HCT116 (cell line): ENCODE measurements at regions not wholly inside any gene's neighbourhood (a gene's known extent, or its start where the extent isn't known, plus 50 kb on each side); places are given as distances from the start of the nearest gene placed in this dataset.

Source experiments
- ATAC-seq: fragments of 200-7000 bp; cut with Tn5 transposase; 2 replicates; pipeline ENCODE4 v1.9.1; 2020; ENCODE audit warnings: mild to moderate bottlenecking, moderate library complexity
- BruUV-seq: library from RNA; stranded (reverse); fragments of 400-500 nt; replicated peaks from 2 replicates; lab custom pipeline; 2021; lab: Mats Ljungman, UMichigan
- CTCF ChIA-PET: fragments of 300-600 bp; sonication (Branson Sonifier 250); formaldehyde crosslinking; loops from one replicate; lab custom pipeline; 2021; ENCODE audit warnings: antibody characterized with exemption; lab: Charles Lee
- POLR2A ChIA-PET: fragments of 300-600, 350-600 bp; sonication (Branson Sonifier 250); formaldehyde crosslinking; loops from one replicate; lab custom pipeline; 2021; ENCODE audit warnings: antibody characterized with exemption; lab: Charles Lee
- RAD21 ChIA-PET, 2 experiments: fragments of 300-600 bp; sonication (Branson Sonifier 250); formaldehyde crosslinking; loops; one replicate each; lab custom pipeline; 2023; ENCODE audit warnings: low total read pairs in 2 of 2; ENCODE audit not compliant: uncharacterized antibody in 2 of 2, unreplicated experiment in 2 of 2, low non-redundant PET in 1 of 2; lab: Charles Lee
- DNase-seq: peaks from one replicate; pipeline ENCODE4 v3.0.0-alpha.2; 2010; ENCODE audit warnings: low read depth, low spot score
- H2AFZ ChIP-seq: fragments of 200-600 bp; shearing (Covaris generic), sonication (generic); 2 replicates; pipeline ENCODE4 v1.6.1; 2017; ENCODE audit warnings: low read depth, mixed run types, mixed read lengths, antibody characterized with exemption, low read length; ENCODE audit not compliant: poor library complexity, severe bottlenecking
- H3K27ac ChIP-seq: 2 replicates; pipeline ENCODE4 v1.5.1; 2012; ENCODE audit warnings: low read depth, low read length
- H3K27me3 ChIP-seq: fragments of 200-600 bp; sonication (generic); 2 replicates; pipeline ENCODE4 v1.6.1; 2016; ENCODE audit warnings: mixed run types, low read length, mixed read lengths; ENCODE audit not compliant: insufficient read depth
- H3K36me3 ChIP-seq, 2 experiments: fragments of 200-500 bp in 1 of 2; fragments of 200-600 bp in 1 of 2; sonication (Bioruptor generic) in 1 of 2; sonication (generic) in 1 of 2; 2 replicates each; pipeline versions ENCODE4 v1.5.1 to v1.6.1; 2014 to 2016; ENCODE audit warnings: low read length in 2 of 2, inconsistent platforms in 1 of 2, mixed read lengths in 1 of 2, mixed run types in 1 of 2; ENCODE audit not compliant: insufficient read depth in 2 of 2, control insufficient read depth in 1 of 2
- H3K4me1 ChIP-seq, 2 experiments: fragments of 200-600 bp in 1 of 2; sonication (generic) in 1 of 2; 2 replicates each; pipeline versions ENCODE4 v1.5.1 to v1.6.1; 2012 to 2017; ENCODE audit warnings: low read length in 2 of 2, inconsistent platforms in 1 of 2, mild to moderate bottlenecking in 1 of 2, mixed read lengths in 1 of 2, mixed run types in 1 of 2, moderate library complexity in 1 of 2; ENCODE audit not compliant: insufficient read depth in 2 of 2, control insufficient read depth in 1 of 2
- H3K4me2 ChIP-seq: fragments of 200-600 bp; sonication (generic); 2 replicates; pipeline ENCODE4 v1.6.1; 2017; ENCODE audit warnings: mixed run types, low read length, mixed read lengths
- H3K4me3 ChIP-seq, 2 experiments: fragments of 200-600 bp in 1 of 2; sonication (generic) in 1 of 2; replicated peaks in 1 of 2; 2 replicates each; pipeline ENCODE4 v1.5.1; 2011 to 2016; ENCODE audit warnings: low read length in 2 of 2, control low read depth in 1 of 2, low read depth in 1 of 2, mild to moderate bottlenecking in 1 of 2, mixed read lengths in 1 of 2, mixed run types in 1 of 2
- H3K79me2 ChIP-seq: fragments of 200-600 bp; sonication (generic); 2 replicates; pipeline ENCODE4 v1.6.1; 2017; ENCODE audit warnings: mild to moderate bottlenecking, mixed run types, low read length, moderate library complexity, mixed read lengths; ENCODE audit not compliant: insufficient read depth
- H3K9ac ChIP-seq: fragments of 200-600 bp; sonication (generic); 2 replicates; pipeline ENCODE4 v1.6.1; 2016; ENCODE audit warnings: low read length, mixed read lengths
- H3K9me2 ChIP-seq: fragments of 200-600 bp; sonication (generic), shearing (Covaris generic); 2 replicates; pipeline ENCODE4 v1.6.1; 2017; ENCODE audit warnings: mixed run types, mild to moderate bottlenecking, moderate library complexity; ENCODE audit not compliant: insufficient read depth
- H3K9me3 ChIP-seq, 2 experiments: fragments of 200-500 bp in 1 of 2; fragments of 200-600 bp in 1 of 2; sonication (Bioruptor generic) in 1 of 2; sonication (generic) in 1 of 2; 2 replicates each; pipeline ENCODE4 v1.6.1; 2014 to 2017; ENCODE audit warnings: low read length in 2 of 2, mixed read lengths in 2 of 2, inconsistent platforms in 1 of 2, low read depth in 1 of 2, mild to moderate bottlenecking in 1 of 2, mixed run types in 1 of 2, moderate library complexity in 1 of 2; ENCODE audit not compliant: control insufficient read depth in 1 of 2, insufficient read depth in 1 of 2
- H4K20me1 ChIP-seq: fragments of 200-600 bp; sonication (generic), shearing (Covaris generic); 2 replicates; pipeline ENCODE4 v1.6.1; 2017; ENCODE audit warnings: mixed run types, mild to moderate bottlenecking, moderate library complexity; ENCODE audit not compliant: insufficient read depth
- CBX3 ChIP-seq: IDR thresholded peaks from 2 replicates; pipeline ENCODE4 v1.6.1; 2012; ENCODE audit warnings: low read depth
- CEBPB ChIP-seq: IDR thresholded peaks from 2 replicates; pipeline ENCODE4 v1.6.1; 2012; ENCODE audit warnings: low read depth
- ELF1 ChIP-seq: IDR thresholded peaks from 2 replicates; pipeline ENCODE4 v1.6.1; 2012; ENCODE audit warnings: low read depth, borderline replicate concordance
- EZH2 ChIP-seq: fragments of 200-600 bp; sonication (generic); IDR thresholded peaks from 2 replicates; pipeline ENCODE4 v1.6.1; 2017; ENCODE audit warnings: antibody characterized with exemption, mixed run types
- FOSL1 ChIP-seq: IDR thresholded peaks from 2 replicates; pipeline ENCODE4 v1.6.1; 2012; ENCODE audit warnings: low read depth
- JUND ChIP-seq: IDR thresholded peaks from 2 replicates; pipeline ENCODE4 v1.6.1; 2012
- POLR2A ChIP-seq: IDR thresholded peaks from 2 replicates; pipeline ENCODE4 v1.7.0; 2011; ENCODE audit warnings: borderline replicate concordance; ENCODE audit not compliant: insufficient read depth, insufficient read length; ENCODE audit errors: extremely low read depth
- POLR2AphosphoS5 ChIP-seq: IDR thresholded peaks from 2 replicates; pipeline ENCODE4 v1.6.1; 2011; ENCODE audit warnings: mild to moderate bottlenecking, low read depth, low read length, moderate library complexity
- RAD21 ChIP-seq: IDR thresholded peaks from 2 replicates; pipeline ENCODE4 v1.6.1; 2012; ENCODE audit warnings: low read depth, mild to moderate bottlenecking
- SIN3A ChIP-seq: IDR thresholded peaks from 2 replicates; pipeline ENCODE4 v1.6.1; 2012; ENCODE audit warnings: low read depth
- SP1 ChIP-seq: IDR thresholded peaks from 2 replicates; pipeline ENCODE4 v1.6.1; 2012; ENCODE audit warnings: low read depth
- SRF ChIP-seq: IDR thresholded peaks from 2 replicates; pipeline ENCODE4 v1.6.1; 2012; ENCODE audit warnings: low read depth
- TCF7L2 ChIP-seq: IDR thresholded peaks from 2 replicates; pipeline ENCODE4 v1.7.0; 2011; ENCODE audit warnings: borderline replicate concordance, inconsistent platforms; ENCODE audit not compliant: insufficient read depth, insufficient read length; ENCODE audit errors: extremely low read depth
- YY1 ChIP-seq: IDR thresholded peaks from 2 replicates; pipeline ENCODE4 v1.6.1; 2011; ENCODE audit warnings: low read length, low read depth, moderate library complexity, mild to moderate bottlenecking; ENCODE audit not compliant: insufficient replicate concordance; ENCODE audit errors: extremely low read depth
- ZNF274 ChIP-seq: fragments of 200-500 bp; sonication (Bioruptor generic); IDR thresholded peaks from 2 replicates; pipeline ENCODE4 v1.6.1; 2014; ENCODE audit warnings: mild to moderate bottlenecking, low read depth, low read length, inconsistent platforms
- intact Hi-C: fragments of 100-400 bp; cut with micrococcal nuclease; formaldehyde crosslinking; loops from 2 replicates; pipeline ENCODE4 v1.10.0; 2022
- TF ChIP-seq, protein P1 (sequence below): IDR thresholded peaks from 2 replicates; pipeline ENCODE4 v1.6.1; 2012
- TF ChIP-seq, protein P2 (sequence below), 3 experiments: fragments of 200-600 bp in 1 of 3; sonication (generic) in 1 of 3; IDR thresholded peaks in 2 of 3; conservative IDR thresholded peaks in 1 of 3; 2 replicates each; pipeline ENCODE4 v1.5.1; 2012 to 2017; ENCODE audit warnings: low read depth in 2 of 3, low read length in 2 of 3, antibody characterized with exemption in 1 of 3, borderline replicate concordance in 1 of 3, control low read depth in 1 of 3, mild to moderate bottlenecking in 1 of 3, mixed read lengths in 1 of 3, mixed run types in 1 of 3, moderate library complexity in 1 of 3; ENCODE audit not compliant: insufficient read depth in 1 of 3
- TF ChIP-seq, protein P3 (sequence below): IDR thresholded peaks from 2 replicates; pipeline ENCODE4 v1.6.1; 2012; ENCODE audit warnings: low read depth
- TF ChIP-seq, protein P4 (sequence below): IDR thresholded peaks from 2 replicates; pipeline ENCODE4 v1.6.1; 2012

DNA sequence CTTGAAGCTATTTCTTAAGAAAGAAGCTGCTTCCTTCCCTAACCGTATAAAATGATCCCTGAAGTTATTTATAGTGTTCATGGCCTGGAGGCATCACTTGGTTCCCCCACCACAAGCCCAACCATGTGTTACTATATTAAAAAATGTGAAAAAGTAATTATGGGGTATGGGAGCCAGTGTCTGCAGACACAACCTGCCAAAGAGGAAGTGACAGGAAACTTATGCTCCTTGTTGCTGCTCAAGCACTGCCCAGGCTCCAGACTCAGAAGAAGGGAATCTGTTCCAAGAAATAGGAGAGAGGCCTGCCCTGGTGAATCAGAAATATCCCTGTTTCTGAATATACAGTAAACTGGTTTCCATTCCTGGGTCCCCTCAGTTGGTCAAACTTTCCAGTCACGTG is 217.2 kb upstream of the BMP4 start:
- ChIA-PET POLR2A (no interaction called here), CTCF (interaction anchor here (1.3 to 2.1 kb wide), 3 partner anchors 13 to 636 kb away, joined by 3 to 26 read pairs (median 9); no protein-coding TSS in a partner anchor), RAD21 (no interaction called here)
- no TSS peak for BruUV-seq
- Histone ChIP-seq H3K4me1 (peaks cover 53 to 58% of the 10 kb centered on the region in 2 experiments), H3K9ac (no peak overlapping the region), H3K36me3 (no peaks in the 10 kb centered on the region), H3K4me3 (no peak overlapping the region), H2AFZ (no peak overlapping the region), H3K4me2 (no peak overlapping the region), H3K9me3 (no peaks in the 10 kb centered on the region), H3K9me2 (no peaks in the 10 kb centered on the region), H4K20me1 (no peaks in the 10 kb centered on the region), H3K27ac (peak overlapping the region; percentile 38), H3K79me2 (no peaks in the 10 kb centered on the region), H3K27me3 (no peaks in the 10 kb centered on the region)
- intact Hi-C loops = loop anchor here (2.0 kb wide), 1 partner anchor 217 kb away; the partner anchor contains the start of gene BMP4
- TF ChIP-seq SP1 (no peak), SIN3A (no peak), EZH2 (no peak), POLR2AphosphoS5 (no peak), FOSL1 (no peak), ZNF274 (no peak), POLR2A (no peak), CEBPB (no peak), RAD21 (no peak), TCF7L2 (no peak), CBX3 (no peak), YY1 (no peak), SRF (no peak), ELF1 (no peak), JUND (no peak)
- TF ChIP-seq, protein P1, sequence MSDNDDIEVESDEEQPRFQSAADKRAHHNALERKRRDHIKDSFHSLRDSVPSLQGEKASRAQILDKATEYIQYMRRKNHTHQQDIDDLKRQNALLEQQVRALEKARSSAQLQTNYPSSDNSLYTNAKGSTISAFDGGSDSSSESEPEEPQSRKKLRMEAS = no peak
- TF ChIP-seq, protein P2, sequence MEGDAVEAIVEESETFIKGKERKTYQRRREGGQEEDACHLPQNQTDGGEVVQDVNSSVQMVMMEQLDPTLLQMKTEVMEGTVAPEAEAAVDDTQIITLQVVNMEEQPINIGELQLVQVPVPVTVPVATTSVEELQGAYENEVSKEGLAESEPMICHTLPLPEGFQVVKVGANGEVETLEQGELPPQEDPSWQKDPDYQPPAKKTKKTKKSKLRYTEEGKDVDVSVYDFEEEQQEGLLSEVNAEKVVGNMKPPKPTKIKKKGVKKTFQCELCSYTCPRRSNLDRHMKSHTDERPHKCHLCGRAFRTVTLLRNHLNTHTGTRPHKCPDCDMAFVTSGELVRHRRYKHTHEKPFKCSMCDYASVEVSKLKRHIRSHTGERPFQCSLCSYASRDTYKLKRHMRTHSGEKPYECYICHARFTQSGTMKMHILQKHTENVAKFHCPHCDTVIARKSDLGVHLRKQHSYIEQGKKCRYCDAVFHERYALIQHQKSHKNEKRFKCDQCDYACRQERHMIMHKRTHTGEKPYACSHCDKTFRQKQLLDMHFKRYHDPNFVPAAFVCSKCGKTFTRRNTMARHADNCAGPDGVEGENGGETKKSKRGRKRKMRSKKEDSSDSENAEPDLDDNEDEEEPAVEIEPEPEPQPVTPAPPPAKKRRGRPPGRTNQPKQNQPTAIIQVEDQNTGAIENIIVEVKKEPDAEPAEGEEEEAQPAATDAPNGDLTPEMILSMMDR (IDR thresholded peaks at IDR 0.05 in 2 of 3, conservative IDR thresholded peaks at IDR 0.05 in 1 of 3; ENCODE audit: borderline replicate concordance in 1 of 3, insufficient read depth in 1 of 3, low read depth in 2 of 3, low read length in 2 of 3) = no peak
- TF ChIP-seq, protein P3, sequence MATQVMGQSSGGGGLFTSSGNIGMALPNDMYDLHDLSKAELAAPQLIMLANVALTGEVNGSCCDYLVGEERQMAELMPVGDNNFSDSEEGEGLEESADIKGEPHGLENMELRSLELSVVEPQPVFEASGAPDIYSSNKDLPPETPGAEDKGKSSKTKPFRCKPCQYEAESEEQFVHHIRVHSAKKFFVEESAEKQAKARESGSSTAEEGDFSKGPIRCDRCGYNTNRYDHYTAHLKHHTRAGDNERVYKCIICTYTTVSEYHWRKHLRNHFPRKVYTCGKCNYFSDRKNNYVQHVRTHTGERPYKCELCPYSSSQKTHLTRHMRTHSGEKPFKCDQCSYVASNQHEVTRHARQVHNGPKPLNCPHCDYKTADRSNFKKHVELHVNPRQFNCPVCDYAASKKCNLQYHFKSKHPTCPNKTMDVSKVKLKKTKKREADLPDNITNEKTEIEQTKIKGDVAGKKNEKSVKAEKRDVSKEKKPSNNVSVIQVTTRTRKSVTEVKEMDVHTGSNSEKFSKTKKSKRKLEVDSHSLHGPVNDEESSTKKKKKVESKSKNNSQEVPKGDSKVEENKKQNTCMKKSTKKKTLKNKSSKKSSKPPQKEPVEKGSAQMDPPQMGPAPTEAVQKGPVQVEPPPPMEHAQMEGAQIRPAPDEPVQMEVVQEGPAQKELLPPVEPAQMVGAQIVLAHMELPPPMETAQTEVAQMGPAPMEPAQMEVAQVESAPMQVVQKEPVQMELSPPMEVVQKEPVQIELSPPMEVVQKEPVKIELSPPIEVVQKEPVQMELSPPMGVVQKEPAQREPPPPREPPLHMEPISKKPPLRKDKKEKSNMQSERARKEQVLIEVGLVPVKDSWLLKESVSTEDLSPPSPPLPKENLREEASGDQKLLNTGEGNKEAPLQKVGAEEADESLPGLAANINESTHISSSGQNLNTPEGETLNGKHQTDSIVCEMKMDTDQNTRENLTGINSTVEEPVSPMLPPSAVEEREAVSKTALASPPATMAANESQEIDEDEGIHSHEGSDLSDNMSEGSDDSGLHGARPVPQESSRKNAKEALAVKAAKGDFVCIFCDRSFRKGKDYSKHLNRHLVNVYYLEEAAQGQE = no peak
- TF ChIP-seq, protein P4, sequence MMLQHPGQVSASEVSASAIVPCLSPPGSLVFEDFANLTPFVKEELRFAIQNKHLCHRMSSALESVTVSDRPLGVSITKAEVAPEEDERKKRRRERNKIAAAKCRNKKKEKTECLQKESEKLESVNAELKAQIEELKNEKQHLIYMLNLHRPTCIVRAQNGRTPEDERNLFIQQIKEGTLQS = no peak
- ATAC-seq (no peak), DNase-seq (no peak)
